OCI-LY3 (cell line): ENCODE measurements at regions not wholly inside any gene's neighbourhood (a gene's known extent, or its start where the extent isn't known, plus 50 kb on each side); places are given as distances from the start of the nearest gene placed in this dataset.

ENCODE experiments used
- EZH2phosphoT487 ChIP-seq: fragments of 200-600 bp; shearing (Covaris generic); IDR thresholded peaks from 2 replicates; pipeline ENCODE4 v1.6.1; 2018; ENCODE audit warnings: antibody characterized with exemption, mixed run types, low read depth
- TF ChIP-seq, protein P1 (sequence below): fragments of 200-600, 300-600 bp; sonication (generic); IDR thresholded peaks from 2 replicates; pipeline ENCODE4 v1.5.1; 2014; ENCODE audit warnings: antibody characterized with exemption, low read length, low read depth

DNA sequence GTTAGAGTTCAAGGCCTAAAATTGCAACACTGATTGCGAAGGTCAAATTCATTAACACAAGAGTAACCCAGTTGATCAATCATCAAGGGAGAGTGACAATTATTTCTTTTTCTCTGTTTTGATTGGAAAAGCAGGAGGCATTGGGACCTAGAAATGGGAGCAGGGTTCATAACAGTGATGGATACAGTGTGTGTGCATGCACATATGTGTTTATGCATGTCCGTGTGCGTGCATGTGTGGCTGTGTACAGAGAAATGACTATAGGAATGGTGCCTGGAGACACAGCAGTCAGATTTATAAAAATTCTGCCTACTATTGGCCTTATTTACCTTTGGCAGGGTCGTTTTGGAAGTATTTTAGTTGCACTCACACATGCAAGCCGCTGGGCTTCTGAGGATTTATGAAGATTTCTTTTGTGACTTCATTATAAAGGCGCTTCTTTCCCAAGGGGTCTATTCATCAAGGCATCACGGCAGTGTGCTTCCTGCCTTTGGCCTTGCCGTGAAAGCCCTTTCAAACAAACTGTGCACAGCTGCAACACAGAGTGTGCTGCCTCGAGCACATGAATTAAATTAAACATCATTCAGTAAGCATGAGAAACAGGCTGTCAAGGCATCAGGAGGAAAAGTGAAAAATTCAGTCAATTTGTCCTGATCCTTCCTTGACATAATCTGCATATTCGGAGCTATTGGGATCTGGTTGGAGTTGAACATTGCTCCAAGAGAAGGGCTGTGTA lies 122.8 kb upstream of the PUM3 start:
- TF ChIP-seq, protein P1, sequence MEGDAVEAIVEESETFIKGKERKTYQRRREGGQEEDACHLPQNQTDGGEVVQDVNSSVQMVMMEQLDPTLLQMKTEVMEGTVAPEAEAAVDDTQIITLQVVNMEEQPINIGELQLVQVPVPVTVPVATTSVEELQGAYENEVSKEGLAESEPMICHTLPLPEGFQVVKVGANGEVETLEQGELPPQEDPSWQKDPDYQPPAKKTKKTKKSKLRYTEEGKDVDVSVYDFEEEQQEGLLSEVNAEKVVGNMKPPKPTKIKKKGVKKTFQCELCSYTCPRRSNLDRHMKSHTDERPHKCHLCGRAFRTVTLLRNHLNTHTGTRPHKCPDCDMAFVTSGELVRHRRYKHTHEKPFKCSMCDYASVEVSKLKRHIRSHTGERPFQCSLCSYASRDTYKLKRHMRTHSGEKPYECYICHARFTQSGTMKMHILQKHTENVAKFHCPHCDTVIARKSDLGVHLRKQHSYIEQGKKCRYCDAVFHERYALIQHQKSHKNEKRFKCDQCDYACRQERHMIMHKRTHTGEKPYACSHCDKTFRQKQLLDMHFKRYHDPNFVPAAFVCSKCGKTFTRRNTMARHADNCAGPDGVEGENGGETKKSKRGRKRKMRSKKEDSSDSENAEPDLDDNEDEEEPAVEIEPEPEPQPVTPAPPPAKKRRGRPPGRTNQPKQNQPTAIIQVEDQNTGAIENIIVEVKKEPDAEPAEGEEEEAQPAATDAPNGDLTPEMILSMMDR = no peak
- no peak for TF ChIP-seq EZH2phosphoT487
